GM18520 (cell line): ENCODE measurements at regions not wholly inside any gene's neighbourhood (a gene's known extent, or its start where the extent isn't known, plus 50 kb on each side); places are given as distances from the start of the nearest gene placed in this dataset.
"Not testable (repeated sequence)": the region's sequence is repeated elsewhere in the genome, so short reads cannot be mapped to it uniquely, and the experiment has no call there.

Experiments
- ATAC-seq: cut with Tn5 transposase; IDR thresholded peaks from one replicate; pipeline ENCODE4 v1.9.1; 2021; ENCODE audit not compliant: unreplicated experiment

DNA sequence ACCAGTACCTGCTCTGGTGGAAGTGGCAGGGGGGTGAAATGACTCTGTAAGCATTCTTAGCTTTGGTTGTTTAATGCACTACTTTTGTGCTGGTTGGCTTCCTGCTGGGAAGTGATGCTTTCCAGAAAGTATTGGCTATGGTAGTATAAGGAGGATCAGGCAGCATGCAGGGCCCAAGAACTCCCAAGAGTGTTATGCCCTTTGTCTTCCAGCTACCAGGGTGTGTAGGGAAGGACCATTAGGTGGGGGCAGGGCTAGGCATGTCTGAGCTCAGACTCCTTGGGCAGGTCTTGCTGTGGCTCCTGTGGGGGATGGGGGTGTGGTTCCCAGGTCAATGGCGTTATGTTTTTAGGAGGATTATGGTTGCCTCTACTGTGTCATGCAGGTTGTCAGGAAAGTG, 135.8 kb upstream of the TRPC7 start:
- no peak for ATAC-seq

DNA sequence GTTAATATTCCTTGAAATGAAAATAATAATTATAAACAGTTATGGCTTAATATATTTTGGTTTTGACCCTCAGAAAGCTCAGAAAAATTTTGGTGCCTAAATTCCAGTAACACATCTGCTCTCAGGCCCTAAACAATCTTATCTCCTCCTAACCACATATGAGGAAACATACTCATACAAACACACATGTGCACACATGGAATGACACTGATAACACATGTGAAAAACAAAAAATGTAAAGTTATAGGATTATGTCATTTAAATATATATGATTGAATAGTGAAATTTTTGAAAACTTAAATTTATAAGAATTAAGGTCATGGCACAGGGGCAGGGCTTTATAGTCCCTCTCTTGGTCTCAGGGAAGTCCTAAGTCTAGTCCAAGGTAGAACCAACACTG, 127.2 kb upstream of the TRPC7 start:
- no peak for ATAC-seq

DNA sequence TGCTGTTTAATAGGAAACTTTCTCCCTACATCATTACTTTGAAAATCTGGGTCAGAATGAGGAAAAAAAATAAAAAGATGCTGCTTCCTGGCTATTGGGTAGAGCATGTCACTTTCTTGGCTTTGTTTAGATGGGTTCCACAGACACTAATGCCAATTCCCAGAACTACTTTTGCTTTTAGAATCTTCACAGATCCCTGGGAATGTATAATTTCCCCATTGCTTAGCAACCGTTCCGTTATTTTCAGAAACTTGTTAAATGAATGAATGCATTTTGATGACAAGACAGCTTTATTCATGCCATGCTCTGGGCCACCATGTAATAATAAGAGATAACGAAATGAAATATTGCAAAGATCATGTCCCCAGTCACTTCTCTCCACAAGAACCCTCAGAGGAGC, 126.5 kb upstream of the TRPC7 start:
- no peak for ATAC-seq

DNA sequence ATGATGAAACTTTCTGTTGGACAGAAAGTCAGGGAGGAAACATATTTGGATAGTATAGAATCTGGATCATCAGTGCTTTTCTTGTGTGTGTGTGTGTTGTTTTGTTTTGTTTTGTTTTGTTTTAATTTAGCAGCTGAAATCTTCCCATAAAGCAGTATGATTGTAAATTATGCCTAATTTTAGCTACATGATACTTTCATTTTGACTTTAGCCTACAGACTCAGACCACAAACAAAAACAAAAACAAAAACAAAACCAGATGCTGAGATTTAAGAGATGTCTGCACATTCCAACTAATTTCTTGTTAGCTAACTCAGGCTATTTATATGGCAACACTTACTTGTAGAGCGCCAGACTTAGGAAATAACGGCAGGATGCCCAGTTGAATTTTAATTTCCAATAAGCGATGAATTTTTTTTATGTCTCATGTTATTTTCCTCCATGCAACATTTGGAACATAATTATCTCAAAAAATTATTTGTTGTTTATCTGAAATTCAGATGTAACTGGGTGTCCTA, 119.5 kb upstream of the TRPC7 start:
- ATAC-seq = peak; percentile 44

DNA sequence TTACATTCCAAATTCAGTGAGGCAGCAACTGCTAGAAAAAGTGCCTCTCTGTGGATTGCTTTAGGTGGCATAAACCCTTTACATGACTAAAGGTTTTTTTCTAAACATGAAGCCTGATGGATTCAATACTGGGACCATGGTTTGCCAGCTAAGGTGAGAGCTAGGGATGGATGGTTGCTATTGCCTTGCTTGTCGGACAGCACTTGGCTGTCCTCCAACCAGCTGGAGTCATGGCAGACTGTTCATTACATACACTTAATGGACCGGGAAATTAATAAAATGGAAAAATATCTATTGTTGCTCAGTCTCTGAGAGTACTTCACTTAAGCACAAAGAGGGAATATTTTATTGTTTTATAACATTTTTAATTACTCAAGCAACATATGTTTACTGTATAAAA, 116.9 kb upstream of the TRPC7 start:
- no peak for ATAC-seq

DNA sequence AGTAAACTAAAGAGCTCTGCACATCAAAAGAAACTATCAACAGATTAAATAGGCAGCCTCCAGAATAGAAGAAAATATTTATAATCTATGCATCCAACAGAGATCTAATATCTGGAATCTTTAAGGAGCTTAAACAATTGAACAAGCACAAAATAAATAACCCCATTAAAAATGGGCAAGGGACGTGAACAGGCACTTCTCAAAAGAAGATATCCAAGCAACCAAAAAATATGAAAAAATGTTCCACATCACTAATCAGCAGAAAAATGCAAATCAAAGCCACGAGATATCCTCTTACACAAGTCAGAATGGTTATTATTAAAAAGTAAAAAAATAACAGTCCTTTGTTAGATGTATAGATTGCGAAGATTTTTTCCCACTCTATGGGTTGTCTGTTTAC, 109.1 kb upstream of the TRPC7 start:
- no peak for ATAC-seq

DNA sequence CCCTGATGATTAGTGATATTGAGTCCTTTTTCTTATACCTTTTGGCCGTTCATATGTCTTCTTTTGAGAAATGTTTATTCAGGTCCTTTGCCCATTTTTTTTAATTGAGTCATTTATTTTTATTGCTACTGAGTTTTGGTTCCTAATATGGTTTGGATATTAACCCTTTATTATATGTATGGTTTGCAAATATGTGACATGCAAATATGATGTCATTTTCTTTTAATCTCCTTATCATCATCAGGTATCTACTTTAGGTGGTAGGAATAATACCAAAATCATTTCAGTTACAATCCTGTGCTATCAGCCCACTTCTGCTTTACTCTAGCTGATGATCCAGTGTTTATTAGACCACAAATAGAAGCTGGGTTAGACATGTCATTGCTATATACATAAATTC, 102.3 kb upstream of the TRPC7 start:
- no peak for ATAC-seq

DNA sequence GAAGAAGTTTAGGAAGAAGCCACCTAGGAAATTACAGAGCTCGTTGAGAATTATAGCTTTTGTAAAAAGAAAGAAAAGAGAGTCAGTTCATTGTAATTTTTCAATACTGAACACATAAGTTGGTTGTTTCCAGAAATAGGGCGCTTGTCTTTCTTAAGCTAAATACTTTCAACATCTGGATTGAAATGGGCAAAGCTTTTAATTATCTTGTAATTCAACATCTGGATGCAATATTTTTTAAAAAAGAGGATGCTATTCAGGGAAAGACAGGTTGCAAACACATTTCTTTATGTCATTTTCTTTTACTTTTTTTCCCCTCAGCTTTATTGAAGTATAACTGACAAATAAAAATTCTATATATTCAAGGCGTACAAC, 100.7 kb upstream of the TRPC7 start:
- ATAC-seq = no peak

DNA sequence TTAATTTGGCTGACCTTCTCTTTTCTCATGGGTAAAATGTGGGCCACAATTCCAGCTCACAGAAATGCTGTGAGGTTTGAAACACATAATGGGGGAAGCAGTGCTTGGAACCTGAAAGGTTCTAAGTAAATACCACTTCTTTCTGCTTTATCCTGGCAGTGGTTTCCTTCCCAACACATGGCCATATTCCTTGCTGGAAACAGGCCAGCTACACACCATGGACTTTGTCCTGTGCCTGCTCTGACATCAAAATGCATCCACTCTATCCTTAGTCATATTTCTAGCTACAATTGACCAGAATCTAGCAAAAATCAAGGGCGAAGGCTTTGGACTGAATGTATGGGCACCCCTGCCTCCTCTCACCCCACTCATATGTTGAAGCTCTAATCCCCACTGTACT, 93.1 kb upstream of the TRPC7 start:
- no peak for ATAC-seq

DNA sequence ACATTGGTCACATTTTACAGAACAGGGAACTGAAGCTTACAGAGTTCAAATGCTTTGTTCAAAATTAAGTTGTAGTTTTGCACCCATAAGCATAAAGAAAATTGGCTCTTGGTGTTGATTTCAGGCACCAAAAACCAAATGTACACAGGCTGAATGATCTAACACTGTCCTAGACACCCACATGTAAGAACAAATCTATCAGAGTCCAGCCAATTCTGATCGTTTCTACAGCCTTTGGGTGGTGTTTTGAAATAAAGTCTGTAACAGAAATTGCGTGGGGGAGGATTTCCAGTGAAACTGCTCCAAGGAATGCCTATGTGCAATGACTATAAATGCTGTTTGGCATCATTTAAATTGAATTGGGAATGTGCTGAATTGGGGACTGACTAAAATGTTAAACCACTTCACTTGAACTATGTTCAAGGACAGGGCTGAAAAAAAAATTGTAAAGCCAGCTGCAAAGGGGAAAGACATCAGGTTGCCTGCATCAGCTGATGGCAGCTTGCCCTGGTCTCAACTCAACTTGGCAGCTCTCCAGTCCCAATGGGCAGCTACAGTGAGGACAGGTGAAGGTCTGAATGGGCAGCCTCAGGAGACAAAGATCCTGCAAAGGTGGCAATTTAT, 92.2 kb upstream of the TRPC7 start:
- no peak for ATAC-seq

DNA sequence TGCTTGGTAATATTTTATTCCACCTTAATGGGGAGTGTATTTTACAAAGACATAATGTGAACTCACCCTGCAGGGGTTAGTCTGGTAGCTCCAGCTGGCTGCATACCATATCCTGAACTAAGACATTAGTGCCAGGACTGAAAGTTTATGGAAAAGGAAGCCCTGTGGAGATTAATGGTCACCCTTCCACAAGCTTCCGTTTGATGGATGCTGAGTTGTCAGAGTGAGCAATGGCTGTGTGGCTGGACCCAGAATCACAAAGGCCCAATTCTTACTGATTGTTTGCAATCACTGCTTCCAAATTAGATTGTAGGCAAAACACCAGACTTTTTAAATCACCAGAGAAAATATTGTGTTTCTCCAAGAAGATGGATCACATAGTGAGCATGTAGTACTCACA, 90.1 kb upstream of the TRPC7 start:
- no peak for ATAC-seq

DNA sequence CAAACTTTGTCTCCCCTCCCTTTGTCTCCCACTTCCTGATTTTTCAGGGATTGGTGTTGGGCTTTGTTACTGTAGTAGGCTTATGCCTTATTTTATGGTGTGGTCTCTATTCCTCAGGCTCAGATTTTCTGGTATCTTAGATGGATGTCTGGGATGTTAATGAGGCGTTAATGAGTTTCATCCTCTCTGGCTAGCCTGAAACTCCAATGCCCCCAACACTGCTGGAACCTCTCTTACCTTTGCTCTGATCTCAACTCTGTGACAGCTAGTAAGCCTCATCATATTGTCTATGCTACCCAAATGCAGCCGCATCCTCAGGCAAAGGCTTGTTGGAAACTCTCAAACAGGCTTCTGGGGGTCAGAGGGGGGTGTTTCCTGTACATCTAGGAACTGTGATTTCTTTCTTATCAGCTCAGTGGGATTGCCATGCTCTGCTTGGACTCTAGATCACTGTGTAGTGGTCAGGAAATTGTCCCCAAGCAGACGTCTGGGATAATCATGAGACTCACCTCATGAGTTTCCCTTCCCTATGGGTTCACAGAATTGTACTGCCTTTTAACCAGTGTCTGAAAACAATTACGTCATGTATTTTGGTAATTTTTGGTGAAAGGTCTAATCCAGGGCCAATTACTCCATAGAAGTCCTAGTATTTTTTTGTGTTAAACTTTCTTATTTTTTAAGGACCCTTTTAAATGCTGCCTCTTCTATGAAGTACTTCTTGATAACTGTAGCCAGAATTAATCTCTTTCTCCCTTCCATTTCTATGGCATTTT, 88.8 kb upstream of the TRPC7 start:
- ATAC-seq = no peak

DNA sequence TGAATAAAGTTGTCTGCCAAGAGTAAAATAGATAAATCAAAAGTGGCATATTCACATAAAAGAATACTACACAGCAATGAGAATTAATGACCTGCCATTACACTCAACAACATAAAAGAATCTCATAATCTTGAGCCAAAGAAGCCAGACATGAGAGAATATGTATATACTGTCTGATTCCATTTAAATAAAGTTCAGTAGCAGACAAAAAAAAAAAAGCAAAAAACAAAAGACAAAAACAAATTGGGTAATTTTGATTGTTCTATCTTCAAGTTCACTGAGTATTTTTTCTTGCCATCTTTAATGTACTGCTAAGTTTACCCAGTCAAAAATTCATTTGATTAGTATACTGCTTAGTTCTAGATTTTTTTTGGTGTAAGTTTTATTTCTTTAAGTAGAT, 87.9 kb upstream of the TRPC7 start:
- ATAC-seq = no peak

DNA sequence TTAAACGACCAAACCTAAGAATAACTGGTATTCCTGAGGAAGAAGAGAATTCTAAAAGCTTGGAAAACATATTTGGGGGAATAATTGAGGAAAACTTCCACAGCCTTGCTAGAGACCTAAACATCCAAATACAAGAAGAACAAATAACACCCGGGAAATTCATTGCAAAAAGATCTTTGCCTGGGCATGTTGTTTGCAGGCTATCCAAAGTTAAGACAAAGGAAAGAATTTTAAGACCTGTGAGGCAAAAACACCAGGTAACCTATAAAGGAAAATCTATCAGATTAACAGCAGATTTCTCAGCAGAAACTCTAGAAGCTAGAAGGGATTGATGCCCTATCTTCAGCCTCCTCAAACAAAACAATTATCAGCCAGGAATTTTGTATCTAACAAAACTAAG, 82.2 kb upstream of the TRPC7 start:
- not testable (repeated sequence) for ATAC-seq

DNA sequence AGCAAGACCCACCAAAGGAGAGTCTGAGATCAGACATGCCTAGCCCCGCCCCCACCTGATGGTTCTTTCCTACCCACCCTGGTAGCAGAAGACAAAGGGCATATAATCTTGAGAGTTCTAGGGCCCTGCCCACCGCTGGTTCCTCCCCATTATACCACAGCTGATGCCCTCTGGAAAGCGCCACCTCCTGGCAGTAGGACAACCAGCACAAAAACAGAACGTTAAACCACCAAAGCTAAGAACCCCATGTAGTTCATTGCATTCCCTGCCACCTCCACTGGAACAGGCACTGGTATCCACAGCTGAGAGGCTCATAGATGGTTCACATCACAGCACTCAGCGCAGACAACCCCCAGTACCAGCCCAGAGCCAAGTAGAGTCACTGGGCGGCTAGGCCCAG, 81.2 kb upstream of the TRPC7 start:
- ATAC-seq = no peak

DNA sequence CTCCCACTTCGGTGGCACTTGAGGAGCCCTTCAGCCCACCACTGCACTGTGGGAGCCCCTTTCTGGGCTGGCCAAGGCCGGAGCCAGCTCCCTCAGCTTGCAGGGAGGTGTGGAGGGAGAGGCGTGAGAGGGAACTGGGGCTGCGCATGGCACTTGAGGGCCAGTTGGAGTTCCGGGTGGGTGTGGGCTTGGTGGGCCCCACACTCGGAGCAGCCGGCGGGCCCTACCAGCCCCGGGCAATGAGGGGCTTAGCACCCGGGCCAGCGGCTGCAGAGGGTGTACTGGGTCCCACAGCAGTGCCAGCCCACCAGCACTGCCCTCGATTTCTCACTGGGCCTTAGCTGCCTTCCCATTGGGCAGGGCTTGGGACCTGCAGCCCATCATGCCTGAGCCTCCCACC, 78.8 kb upstream of the TRPC7 start:
- not testable (repeated sequence) for ATAC-seq

DNA sequence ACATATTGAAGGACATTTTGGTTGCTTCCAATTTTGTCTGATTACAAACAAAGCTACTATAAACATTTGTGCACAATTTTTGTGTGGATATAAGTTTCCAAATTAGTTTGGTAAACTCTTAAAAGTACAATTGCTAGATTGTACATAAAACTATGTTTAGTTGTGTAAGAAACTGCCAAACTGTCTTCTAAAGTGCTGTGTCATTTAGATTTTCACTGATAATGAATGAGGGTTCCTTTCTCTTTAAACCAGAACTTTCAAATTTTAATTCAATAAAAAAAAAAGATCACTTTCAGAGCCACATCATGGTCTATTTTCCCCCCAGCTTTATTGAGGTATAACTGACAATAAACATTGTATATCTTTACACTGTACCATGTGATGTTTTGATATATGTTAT, 74.0 kb upstream of the TRPC7 start:
- no peak for ATAC-seq

DNA sequence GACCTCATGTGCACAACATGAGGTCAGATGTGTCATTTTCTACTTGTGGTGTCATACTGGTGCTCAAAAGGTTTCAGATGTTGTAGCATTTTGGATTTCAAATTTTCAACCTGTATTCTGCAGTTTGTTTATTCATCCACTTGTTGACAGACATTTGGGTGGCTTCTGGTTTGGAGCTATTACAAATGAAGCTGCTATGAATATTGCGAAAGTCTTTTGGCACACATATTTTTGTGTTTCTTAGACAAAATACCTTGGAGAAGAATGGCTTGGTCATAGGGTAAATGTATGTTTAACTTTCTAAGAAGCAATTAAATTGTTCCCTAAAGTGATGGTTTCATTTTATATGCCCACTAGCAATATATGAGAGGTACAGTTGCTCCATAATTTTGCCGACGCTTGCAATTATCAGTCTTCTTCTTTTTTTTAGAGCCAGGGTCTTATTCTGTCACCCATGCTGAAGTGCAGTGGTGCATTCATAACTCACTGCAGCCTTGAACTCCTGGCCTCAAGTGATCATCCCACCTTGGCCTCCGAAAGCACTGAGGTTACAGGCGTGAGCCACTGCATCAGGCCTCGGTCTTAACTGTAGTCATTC, 70.7 kb upstream of the TRPC7 start:
- ATAC-seq = no peak

DNA sequence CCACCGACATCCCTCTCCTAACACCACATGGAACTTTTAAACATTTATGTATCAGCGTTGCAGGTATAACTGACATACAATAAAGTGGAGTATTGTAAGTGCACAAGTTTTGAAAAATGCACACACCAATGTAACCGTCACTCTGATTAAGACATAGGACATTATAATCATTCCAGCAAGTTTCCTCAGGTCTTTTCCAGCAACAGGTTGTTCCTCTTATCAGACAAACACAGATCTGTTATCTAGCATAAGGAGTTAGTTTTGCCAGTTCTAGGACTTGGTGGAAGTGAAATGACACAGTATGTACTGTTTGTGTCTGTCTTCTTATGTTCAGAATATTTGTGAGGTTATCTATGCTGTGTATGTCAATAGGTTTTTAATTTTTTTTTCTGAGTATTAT, 69.5 kb upstream of the TRPC7 start:
- no peak for ATAC-seq

DNA sequence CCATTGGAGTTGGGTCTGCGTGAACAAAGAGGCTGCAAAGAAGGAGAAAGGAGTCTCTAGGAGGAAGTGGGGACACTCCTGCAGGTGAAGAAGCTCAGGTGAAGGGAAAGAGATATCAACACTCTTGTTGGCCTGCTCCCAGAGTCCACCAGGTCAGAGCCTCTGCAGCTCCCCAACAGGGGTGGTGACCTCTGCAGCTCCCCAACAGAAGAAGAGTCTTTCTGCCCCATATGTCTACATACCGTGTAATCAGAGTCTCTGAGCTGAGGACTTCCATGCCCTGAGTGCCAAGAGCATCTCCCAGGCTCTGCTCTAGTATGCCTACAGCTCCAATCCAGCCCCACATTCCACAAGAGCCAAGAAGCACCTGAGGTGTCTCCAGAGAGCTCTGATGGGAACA, 67.4 kb upstream of the TRPC7 start:
- ATAC-seq = no peak

DNA sequence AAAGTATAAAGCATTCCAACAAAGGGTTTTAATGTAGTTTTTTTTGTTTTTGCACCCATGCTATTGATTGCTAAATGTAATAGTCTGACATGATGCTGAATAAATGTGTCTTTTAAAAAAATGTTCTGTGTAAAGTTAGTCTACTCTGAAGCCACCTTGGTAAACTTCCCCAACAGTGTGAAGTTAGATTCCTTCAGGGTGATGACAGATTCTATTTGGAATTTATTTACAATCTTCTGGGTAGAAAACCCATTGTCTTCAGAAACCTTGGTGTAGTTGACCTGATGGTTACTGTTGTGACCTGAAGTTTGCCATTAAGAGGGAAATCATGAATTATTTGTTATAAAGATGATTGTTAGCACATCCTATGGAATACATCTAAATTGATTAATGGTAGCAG, 64.7 kb upstream of the TRPC7 start:
- no peak for ATAC-seq

DNA sequence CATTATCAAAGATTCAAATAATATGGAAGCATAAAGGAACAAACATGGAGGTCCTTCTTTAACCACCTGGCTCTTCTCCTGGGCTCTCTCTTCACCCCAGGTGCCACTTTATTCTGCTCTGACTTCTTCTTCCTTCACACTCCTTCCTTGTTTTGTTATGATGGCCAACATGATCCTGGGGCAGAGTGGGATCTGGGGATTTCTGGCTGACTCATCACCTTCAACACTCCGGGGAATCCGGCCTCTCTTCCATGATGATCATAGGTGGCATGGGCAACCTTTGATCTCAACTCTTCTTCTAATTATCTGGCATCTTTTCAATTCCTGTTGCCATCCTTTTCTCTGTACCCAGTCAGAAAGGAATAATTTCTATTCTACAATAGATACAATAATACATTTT, 62.1 kb upstream of the TRPC7 start:
- ATAC-seq = no peak
